Left hindlimb (tissue), 1 donor: ENCODE measurements at regions not wholly inside any gene's neighbourhood (a gene's known extent, or its start where the extent isn't known, plus 50 kb on each side); places are given as distances from the start of the nearest gene placed in this dataset.

Source experiments
- DNase-seq: peaks from one replicate; pipeline ENCODE4 v3.0.0-alpha.2; 2018

- DNase-seq, result no peak
These were observed 151.9 kb upstream of the LINGO1 start for GRCh38 chr15:77784361-77785292.

- DNase-seq, result no peak
These were observed 150.9 kb upstream of the LINGO1 start for GRCh38 chr15:77783636-77784035.

- no peak for DNase-seq
These were observed 150.0 kb upstream of the LINGO1 start for GRCh38 chr15:77782691-77783090.

GRCh38 chr15:77781946-77782240 is 149.2 kb upstream of the LINGO1 start:
- DNase-seq, result no peak

- no peak for DNase-seq
These were observed 148.6 kb upstream of the LINGO1 start for GRCh38 chr15:77781151-77781945.

GRCh38 chr15:77778802-77779201 is 146.1 kb upstream of the LINGO1 start:
- no peak for DNase-seq

GRCh38 chr15:77775837-77776236 is 143.1 kb upstream of the LINGO1 start:
- DNase-seq, result no peak

GRCh38 chr15:77775373-77775772 is 142.7 kb upstream of the LINGO1 start:
- no peak for DNase-seq

GRCh38 chr15:77774350-77774749 is 141.6 kb upstream of the LINGO1 start:
- DNase-seq, result no peak

GRCh38 chr15:77773903-77774302 is 141.2 kb upstream of the LINGO1 start:
- no peak for DNase-seq

GRCh38 chr15:77772641-77773402 is 140.1 kb upstream of the LINGO1 start:
- DNase-seq, result no peak

- no peak for DNase-seq
These were observed 138.9 kb upstream of the LINGO1 start for GRCh38 chr15:77771616-77772015.

GRCh38 chr15:77769700-77770099 is 137.0 kb upstream of the LINGO1 start:
- DNase-seq, result no peak

GRCh38 chr15:77768521-77769078 is 135.9 kb upstream of the LINGO1 start:
- no peak for DNase-seq

GRCh38 chr15:77768107-77768506 is 135.4 kb upstream of the LINGO1 start:
- DNase-seq, result no peak

- DNase-seq, result no peak
These were observed 131.4 kb upstream of the LINGO1 start for GRCh38 chr15:77764095-77764494.

- DNase-seq, result no peak
These were observed 130.1 kb upstream of the LINGO1 start for GRCh38 chr15:77762747-77763355.

GRCh38 chr15:77759896-77760592 is 127.3 kb upstream of the LINGO1 start:
- no peak for DNase-seq

- no peak for DNase-seq
These were observed 121.2 kb upstream of the LINGO1 start for GRCh38 chr15:77753939-77754338.

GRCh38 chr15:77753281-77753873 is 120.7 kb upstream of the LINGO1 start:
- DNase-seq, result no peak

GRCh38 chr15:77749998-77750540 is 117.4 kb upstream of the LINGO1 start:
- no peak for DNase-seq
